Neural progenitor cell (in vitro differentiated cells): ENCODE measurements at regions not wholly inside any gene's neighbourhood (a gene's known extent, or its start where the extent isn't known, plus 50 kb on each side); places are given as distances from the start of the nearest gene placed in this dataset.

Source experiments
- DNase-seq: peaks from one replicate; pipeline ENCODE4 v3.0.0-alpha.2; 2016; ENCODE audit warnings: low spot score
- H2AFZ ChIP-seq: fragments of 200-600 bp; sonication (generic); replicated peaks from 2 replicates; pipeline ENCODE4 v1.6.1; 2016; ENCODE audit warnings: antibody characterized with exemption
- H3F3A ChIP-seq: fragments of 200-600 bp; sonication (generic); 2 replicates; pipeline ENCODE4 v1.6.1; 2016; ENCODE audit warnings: antibody characterized with exemption, low read depth
- H3K27ac ChIP-seq: fragments of 200-600 bp; sonication (generic); 2 replicates; pipeline ENCODE4 v1.5.1; 2016; ENCODE audit warnings: mild to moderate bottlenecking
- H3K27me3 ChIP-seq: fragments of 200-600 bp; sonication (generic); 2 replicates; pipeline ENCODE4 v1.6.1; 2016; ENCODE audit warnings: mild to moderate bottlenecking, moderate library complexity
- H3K36me3 ChIP-seq: fragments of 200-600 bp; sonication (generic); 2 replicates; pipeline ENCODE4 v1.5.1; 2016
- H3K4me1 ChIP-seq: fragments of 200-600 bp; sonication (generic); 2 replicates; pipeline ENCODE4 v1.6.1; 2016; ENCODE audit warnings: mixed run types
- H3K4me2 ChIP-seq: fragments of 200-600 bp; sonication (generic); 2 replicates; pipeline ENCODE4 v1.6.1; 2016
- H3K4me3 ChIP-seq: fragments of 200-600 bp; sonication (generic); 2 replicates; pipeline ENCODE4 v1.5.1; 2016
- H3K79me2 ChIP-seq: fragments of 200-600 bp; sonication (generic); 2 replicates; pipeline ENCODE4 v1.6.1; 2016; ENCODE audit warnings: low read depth
- H3K9ac ChIP-seq: fragments of 200-600 bp; sonication (generic); 2 replicates; pipeline ENCODE4 v1.6.1; 2016
- H3K9me3 ChIP-seq: fragments of 200-600 bp; sonication (generic); 2 replicates; pipeline ENCODE4 v1.5.1; 2016; ENCODE audit warnings: low read depth
- H4K20me1 ChIP-seq: fragments of 200-600 bp; sonication (generic); 2 replicates; pipeline ENCODE4 v1.6.1; 2016; ENCODE audit warnings: low read depth
- H3K27ac Mint-ChIP-seq: 3 replicates; pipeline ENCODE4 v1.8.0; 2021; ENCODE audit warnings: mixed read lengths
- H3K27me3 Mint-ChIP-seq: 2 replicates; pipeline ENCODE4 v1.8.0; 2022; ENCODE audit warnings: low read depth, mild to moderate bottlenecking, inconsistent platforms, moderate library complexity, mixed read lengths; ENCODE audit not compliant: insufficient read depth
- H3K36me3 Mint-ChIP-seq: 3 replicates; pipeline ENCODE4 v1.8.0; 2021; ENCODE audit warnings: mixed read lengths
- H3K4me1 Mint-ChIP-seq: 3 replicates; pipeline ENCODE4 v1.8.0; 2021; ENCODE audit warnings: mixed read lengths
- H3K4me3 Mint-ChIP-seq: 3 replicates; pipeline ENCODE4 v1.8.0; 2021; ENCODE audit warnings: mild to moderate bottlenecking, moderate library complexity, mixed read lengths
- H3K9me3 Mint-ChIP-seq: 3 replicates; pipeline ENCODE4 v1.8.0; 2020; ENCODE audit warnings: mixed read lengths
- EZH2 ChIP-seq: fragments of 200-600 bp; sonication (generic); IDR thresholded peaks from 2 replicates; pipeline ENCODE4 v1.6.1; 2017; ENCODE audit warnings: antibody characterized with exemption, mild to moderate bottlenecking, moderate library complexity
- EZH2phosphoT487 ChIP-seq: fragments of 200-600 bp; sonication (generic); IDR thresholded peaks from 2 replicates; pipeline ENCODE4 v1.6.1; 2017; ENCODE audit warnings: antibody characterized with exemption
- TF ChIP-seq, protein P1 (sequence below): fragments of 200-600 bp; sonication (generic); IDR thresholded peaks from 2 replicates; pipeline ENCODE4 v1.5.1; 2017; ENCODE audit warnings: antibody characterized with exemption, mild to moderate bottlenecking

GRCh38 chr22:49202226-49202625 is 625.4 kb downstream of the BRD1 start:
- Histone ChIP-seq H3K4me2 (no peak overlapping the region), H3K4me3 (no peak overlapping the region), H3K9ac (no peak overlapping the region), H3K4me1 (peaks cover 5% of the 10 kb centered on the region), H3K27me3 (no peaks in the 10 kb centered on the region), H3K9me3 (no peaks in the 10 kb centered on the region), H3K36me3 (no peaks in the 10 kb centered on the region), H2AFZ (no peak overlapping the region), H4K20me1 (no peaks in the 10 kb centered on the region), H3K79me2 (no peaks in the 10 kb centered on the region), H3F3A (no peaks in the 10 kb centered on the region), H3K27ac (no peak overlapping the region)
- TF ChIP-seq EZH2: no peak
- TF ChIP-seq, protein P1, sequence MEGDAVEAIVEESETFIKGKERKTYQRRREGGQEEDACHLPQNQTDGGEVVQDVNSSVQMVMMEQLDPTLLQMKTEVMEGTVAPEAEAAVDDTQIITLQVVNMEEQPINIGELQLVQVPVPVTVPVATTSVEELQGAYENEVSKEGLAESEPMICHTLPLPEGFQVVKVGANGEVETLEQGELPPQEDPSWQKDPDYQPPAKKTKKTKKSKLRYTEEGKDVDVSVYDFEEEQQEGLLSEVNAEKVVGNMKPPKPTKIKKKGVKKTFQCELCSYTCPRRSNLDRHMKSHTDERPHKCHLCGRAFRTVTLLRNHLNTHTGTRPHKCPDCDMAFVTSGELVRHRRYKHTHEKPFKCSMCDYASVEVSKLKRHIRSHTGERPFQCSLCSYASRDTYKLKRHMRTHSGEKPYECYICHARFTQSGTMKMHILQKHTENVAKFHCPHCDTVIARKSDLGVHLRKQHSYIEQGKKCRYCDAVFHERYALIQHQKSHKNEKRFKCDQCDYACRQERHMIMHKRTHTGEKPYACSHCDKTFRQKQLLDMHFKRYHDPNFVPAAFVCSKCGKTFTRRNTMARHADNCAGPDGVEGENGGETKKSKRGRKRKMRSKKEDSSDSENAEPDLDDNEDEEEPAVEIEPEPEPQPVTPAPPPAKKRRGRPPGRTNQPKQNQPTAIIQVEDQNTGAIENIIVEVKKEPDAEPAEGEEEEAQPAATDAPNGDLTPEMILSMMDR: no peak
- Mint-ChIP-seq H3K27ac (no peak overlapping the region), H3K9me3 (no peaks in the 10 kb centered on the region), H3K4me1 (peaks cover 7% of the 10 kb centered on the region), H3K36me3 (no peaks in the 10 kb centered on the region), H3K4me3 (no peak overlapping the region), H3K27me3 (peaks cover 10% of the 10 kb centered on the region)
- DNase-seq: no peak

GRCh38 chr22:49201046-49201970 is 626.4 kb downstream of the BRD1 start:
- no peaks in the 10 kb centered on the region for H3K36me3 ChIP-seq
- H3K4me2 ChIP-seq: no peak overlapping the region
- TF ChIP-seq EZH2 (no peak), EZH2phosphoT487 (no peak)
- TF ChIP-seq, protein P1: no peak
- peaks cover 5% of the 10 kb centered on the region for H3K4me1 ChIP-seq
- Mint-ChIP-seq H3K27me3 (peaks cover 12% of the 10 kb centered on the region), H3K9me3 (no peaks in the 10 kb centered on the region), H3K36me3 (no peaks in the 10 kb centered on the region), H3K4me1 (peaks cover 7% of the 10 kb centered on the region), H3K27ac (no peak overlapping the region), H3K4me3 (no peak overlapping the region)
- H3K27ac ChIP-seq: no peak overlapping the region
- no peak overlapping the region for H3K9ac ChIP-seq
- DNase-seq: no peak
- no peaks in the 10 kb centered on the region for H3K27me3 ChIP-seq
- H3F3A ChIP-seq: no peaks in the 10 kb centered on the region
- no peaks in the 10 kb centered on the region for H3K9me3 ChIP-seq
- no peaks in the 10 kb centered on the region for H3K79me2 ChIP-seq
- H2AFZ ChIP-seq: no peak overlapping the region
- H4K20me1 ChIP-seq: no peaks in the 10 kb centered on the region
- no peak overlapping the region for H3K4me3 ChIP-seq

DNA sequence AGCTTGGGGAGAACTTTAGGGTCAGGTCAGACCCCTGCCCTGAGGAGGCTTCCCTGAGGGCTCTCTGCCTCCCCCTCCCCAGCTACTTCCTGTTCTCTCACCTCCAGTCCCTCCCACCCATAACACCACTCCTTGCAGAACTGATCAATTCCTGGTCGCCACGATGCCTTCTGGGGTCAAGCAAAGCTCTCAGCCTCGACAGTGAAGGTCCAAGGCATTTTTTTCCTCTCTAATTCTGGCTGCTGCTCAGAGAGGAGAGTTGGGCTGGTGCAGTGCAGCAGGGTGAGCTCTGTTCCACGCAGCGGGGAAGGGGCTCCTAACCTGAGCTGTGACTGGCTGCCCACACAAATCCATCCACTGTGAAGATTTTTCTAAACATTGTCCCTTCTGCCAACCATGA is 628.4 kb downstream of the BRD1 start:
- Mint-ChIP-seq H3K4me3 (no peak overlapping the region), H3K27ac (no peak overlapping the region), H3K4me1 (peaks cover 7% of the 10 kb centered on the region), H3K27me3 (peaks cover 8% of the 10 kb centered on the region), H3K9me3 (no peaks in the 10 kb centered on the region), H3K36me3 (no peaks in the 10 kb centered on the region)
- H3K9me3 ChIP-seq: no peaks in the 10 kb centered on the region
- no peak overlapping the region for H3K9ac ChIP-seq
- no peaks in the 10 kb centered on the region for H3K36me3 ChIP-seq
- no peaks in the 10 kb centered on the region for H3K79me2 ChIP-seq
- TF ChIP-seq, protein P1: no peak
- TF ChIP-seq EZH2phosphoT487: no peak
- TF ChIP-seq EZH2: no peak
- peaks cover 5% of the 10 kb centered on the region for H3K4me1 ChIP-seq
- H4K20me1 ChIP-seq: no peaks in the 10 kb centered on the region
- no peaks in the 10 kb centered on the region for H3F3A ChIP-seq
- DNase-seq: no peak
- H3K4me2 ChIP-seq: no peak overlapping the region
- H2AFZ ChIP-seq: no peak overlapping the region
- H3K27me3 ChIP-seq: no peaks in the 10 kb centered on the region
- H3K4me3 ChIP-seq: no peak overlapping the region
- H3K27ac ChIP-seq: no peak overlapping the region
